Gastrocnemius medialis (tissue), 4 donors: ENCODE measurements at regions not wholly inside any gene's neighbourhood (a gene's known extent, or its start where the extent isn't known, plus 50 kb on each side); places are given as distances from the start of the nearest gene placed in this dataset.
A peak's percentile ranks its signal among the peaks of the same experiment; 100 is the strongest.
"Not testable (repeated sequence)": the region's sequence is repeated elsewhere in the genome, so short reads cannot be mapped to it uniquely, and the experiment has no call there.

Experiments used
- ATAC-seq, 2 donors: fragments of 150-250 bp; one replicate each; pipeline ENCODE4 v1.9.1; 2016
- DNase-seq, 2 donors: peaks; one replicate each; pipeline ENCODE4 v3.0.0-alpha.2; 2019
- H3K27ac ChIP-seq, 4 donors: fragments of 200-600 bp; sonication (generic); 1 replicate in 1 of 4; 2 replicates in 3 of 4; pipeline ENCODE4 v1.5.1; 2016 to 2018; ENCODE audit warnings: mild to moderate bottlenecking in 2 of 4, moderate library complexity in 1 of 4
- H3K27me3 ChIP-seq, 3 donors: fragments of 200-600 bp; sonication (generic) in 2 of 3; 1 replicate in 1 of 3; 2 replicates in 2 of 3; pipeline versions ENCODE4 v1.5.1 to v1.6.0; 2016 to 2019; ENCODE audit warnings: mild to moderate bottlenecking in 1 of 3, moderate library complexity in 1 of 3
- H3K36me3 ChIP-seq, 2 donors: fragments of 200-600 bp; sonication (generic) in 1 of 2; one replicate each; pipeline ENCODE4 v1.5.1; 2017 to 2018
- H3K4me1 ChIP-seq, 2 donors: fragments of 200-600 bp; sonication (generic) in 1 of 2; one replicate each; pipeline ENCODE4 v1.5.1; 2016 to 2017; ENCODE audit warnings: mild to moderate bottlenecking in 2 of 2
- H3K4me3 ChIP-seq, 4 donors: fragments of 200-600 bp; sonication (generic) in 3 of 4; 1 replicate in 1 of 4; 2 replicates in 3 of 4; pipeline ENCODE4 v1.5.1; 2016 to 2019; ENCODE audit warnings: mild to moderate bottlenecking in 2 of 4
- H3K9me3 ChIP-seq, 3 donors: fragments of 200-600 bp; sonication (generic) in 2 of 3; 1 replicate in 1 of 3; 2 replicates in 2 of 3; pipeline ENCODE4 v1.5.1; 2016 to 2019
- CTCF ChIP-seq, 5 experiments: fragments of 450-650 bp in 3 of 5; fragments of 200-600 bp in 2 of 5; sonication (generic) in 2 of 5; IDR thresholded peaks in 4 of 5; conservative IDR thresholded peaks in 1 of 5; 1 replicate in 4 of 5; 2 replicates in 1 of 5; pipeline ENCODE4 v1.5.1; 2016 to 2019; ENCODE audit warnings: antibody characterized with exemption in 5 of 5, mild to moderate bottlenecking in 3 of 5, moderate library complexity in 3 of 5
- POLR2A ChIP-seq, 2 donors: fragments of 450-650 bp; IDR thresholded peaks; one replicate each; pipeline ENCODE4 v1.6.1; 2017; ENCODE audit warnings: antibody characterized with exemption in 2 of 2, mild to moderate bottlenecking in 2 of 2, moderate library complexity in 2 of 2
- in situ Hi-C, 4 donors: fragments of 200-750 bp; cut with MboI; loops; one replicate each; pipeline versions ENCODE4 v1.15.0 to v1.8.0; 2017; ENCODE audit warnings: low sequenced_read_pairs in 4 of 4
- intact Hi-C: fragments of 100-400 bp; cut with DNase I; formaldehyde crosslinking; loops from one replicate; pipeline ENCODE4 v1.15.1; 2023; ENCODE audit warnings: low total_unique reads

- H3K4me1 ChIP-seq, result peaks cover 5 to 7% of the 10 kb centered on the region in 2 donors
- H3K27ac ChIP-seq, result no peak overlapping the region
- no peak for DNase-seq
- intact Hi-C loops, result no loop called here
- no peaks in the 10 kb centered on the region for H3K27me3 ChIP-seq
- in situ Hi-C loops, result no loop called here
- H3K9me3 ChIP-seq, result no peaks in the 10 kb centered on the region
- H3K36me3 ChIP-seq, result no peaks in the 10 kb centered on the region
- no peak for ATAC-seq
- H3K4me3 ChIP-seq, result no peak overlapping the region
- TF ChIP-seq CTCF (IDR thresholded peaks at IDR 0.05 in 4 of 5, conservative IDR thresholded peaks at IDR 0.05 in 1 of 5) (no peak), POLR2A (IDR thresholded peaks at IDR 0.05) (no peak)
Observed at GRCh38 chr7:81066797-81067196, 147.9 kb upstream of the SEMA3C start.

- Histone ChIP-seq H3K27me3 (no peaks in the 10 kb centered on the region), H3K9me3 (no peaks in the 10 kb centered on the region), H3K4me3 (no peak overlapping the region), H3K27ac (peak overlapping the region in 1 of 4 donors; percentile 8), H3K4me1 (peaks cover 5 to 7% of the 10 kb centered on the region in 2 donors), H3K36me3 (no peaks in the 10 kb centered on the region)
- ATAC-seq, result no peak
- intact Hi-C loops (no loop called here), in situ Hi-C loops (no loop called here)
- no peak for DNase-seq
- TF ChIP-seq CTCF (IDR thresholded peaks at IDR 0.05 in 4 of 5, conservative IDR thresholded peaks at IDR 0.05 in 1 of 5), result no peak
- no peak for TF ChIP-seq POLR2A (IDR thresholded peaks at IDR 0.05)
Observed at GRCh38 chr7:81064426-81064825, 145.6 kb upstream of the SEMA3C start.

- H3K4me3 ChIP-seq, result no peak overlapping the region
- intact Hi-C loops, result no loop called here
- TF ChIP-seq CTCF (IDR thresholded peaks at IDR 0.05 in 4 of 5, conservative IDR thresholded peaks at IDR 0.05 in 1 of 5), result no peak
- TF ChIP-seq POLR2A (IDR thresholded peaks at IDR 0.05), result no peak
- H3K4me1 ChIP-seq, result peaks cover 5 to 7% of the 10 kb centered on the region in 2 donors
- H3K27me3 ChIP-seq, result no peaks in the 10 kb centered on the region
- ATAC-seq (no peak), DNase-seq (no peak)
- in situ Hi-C loops, result no loop called here
- no peaks in the 10 kb centered on the region for H3K36me3 ChIP-seq
- H3K27ac ChIP-seq, result no peak overlapping the region
- H3K9me3 ChIP-seq, result no peaks in the 10 kb centered on the region
Observed at GRCh38 chr7:81062755-81063154, 143.9 kb upstream of the SEMA3C start.

GRCh38 chr7:81057469-81057868 lies 138.6 kb upstream of the SEMA3C start:
- ATAC-seq, H3K27me3 ChIP-seq, H3K36me3 ChIP-seq, intact Hi-C loops, in situ Hi-C loops, H3K9me3 ChIP-seq, H3K27ac ChIP-seq, H3K4me3 ChIP-seq, DNase-seq, H3K4me1 ChIP-seq: not testable (repeated sequence)

- ATAC-seq (no peak), DNase-seq (no peak)
- H3K27ac ChIP-seq, result no peak overlapping the region
- H3K27me3 ChIP-seq, result no peaks in the 10 kb centered on the region
- in situ Hi-C loops, result no loop called here
- no peak for TF ChIP-seq POLR2A (IDR thresholded peaks at IDR 0.05)
- no peak for TF ChIP-seq CTCF (IDR thresholded peaks at IDR 0.05 in 4 of 5, conservative IDR thresholded peaks at IDR 0.05 in 1 of 5)
- no peaks in the 10 kb centered on the region for H3K36me3 ChIP-seq
- intact Hi-C loops, result no loop called here
- no peaks in the 10 kb centered on the region for H3K9me3 ChIP-seq
- H3K4me3 ChIP-seq, result no peak overlapping the region
- H3K4me1 ChIP-seq, result no peaks in the 10 kb centered on the region
Observed at GRCh38 chr7:81053623-81054022, 134.8 kb upstream of the SEMA3C start.
